Neural cell (in vitro differentiated cells): ENCODE measurements at regions not wholly inside any gene's neighbourhood (a gene's known extent, or its start where the extent isn't known, plus 50 kb on each side); places are given as distances from the start of the nearest gene placed in this dataset.

Source experiments
- H2AFZ ChIP-seq: fragments of 200-600, 300-800 bp; sonication (generic), shearing (Covaris generic); 2 replicates; pipeline ENCODE4 v1.6.0; 2014; ENCODE audit warnings: low read depth, mild to moderate bottlenecking, antibody characterized with exemption, low read length, moderate library complexity
- H3F3A ChIP-seq: fragments of 200-600 bp; shearing (Covaris generic); 2 replicates; pipeline ENCODE4 v1.6.1; 2016; ENCODE audit warnings: mild to moderate bottlenecking, moderate library complexity, mixed read lengths, antibody characterized with exemption, low read length; ENCODE audit not compliant: insufficient read depth, poor library complexity, severe bottlenecking
- H3K27ac ChIP-seq: fragments of 200-600, 300-800 bp; sonication (generic), shearing (Covaris generic); 2 replicates; pipeline ENCODE4 v1.5.1; 2014; ENCODE audit warnings: mild to moderate bottlenecking, low read length, moderate library complexity
- H3K27me3 ChIP-seq: fragments of 300-800, 200-600 bp; sonication (generic), shearing (Covaris generic); 2 replicates; pipeline ENCODE4 v1.6.0; 2014; ENCODE audit warnings: mild to moderate bottlenecking, low read depth, low read length, moderate library complexity; ENCODE audit not compliant: insufficient read depth
- H3K36me3 ChIP-seq: fragments of 300-800, 200-600 bp; sonication (generic), shearing (Covaris generic); 2 replicates; pipeline ENCODE4 v1.5.1; 2014; ENCODE audit warnings: mild to moderate bottlenecking, antibody characterized with exemption, low read length, moderate library complexity; ENCODE audit not compliant: insufficient read depth
- H3K4me2 ChIP-seq: fragments of 300-800, 200-600 bp; sonication (generic), shearing (Covaris generic); 2 replicates; pipeline ENCODE4 v1.6.0; 2014; ENCODE audit warnings: mild to moderate bottlenecking, low read length
- H3K4me3 ChIP-seq: fragments of 300-800, 200-600 bp; sonication (generic), shearing (Covaris generic); 2 replicates; pipeline ENCODE4 v1.5.1; 2014; ENCODE audit warnings: mild to moderate bottlenecking, low read length, moderate library complexity
- H3K79me2 ChIP-seq: fragments of 200-600 bp; shearing (Covaris generic); replicated peaks from 2 replicates; pipeline ENCODE4 v1.6.0; 2014; ENCODE audit warnings: mild to moderate bottlenecking, low read length, moderate library complexity; ENCODE audit not compliant: insufficient read depth
- H3K9ac ChIP-seq: fragments of 300-800, 200-600 bp; sonication (generic), shearing (Covaris generic); 2 replicates; pipeline ENCODE4 v1.6.1; 2016; ENCODE audit warnings: mild to moderate bottlenecking, low read length, mixed read lengths
- H3K9me2 ChIP-seq: fragments of 200-600 bp; shearing (Covaris generic); 2 replicates; pipeline ENCODE4 v1.6.1; 2016; ENCODE audit warnings: mild to moderate bottlenecking, low read length, mixed read lengths; ENCODE audit not compliant: insufficient read depth
- H3K9me3 ChIP-seq: fragments of 200-600, 300-800 bp; sonication (generic), shearing (Covaris generic); 2 replicates; pipeline ENCODE4 v1.6.1; 2016; ENCODE audit warnings: mild to moderate bottlenecking, mixed run types, low read length, moderate library complexity, mixed read lengths
- H4K20me1 ChIP-seq: fragments of 200-600 bp; shearing (Covaris generic); 2 replicates; pipeline ENCODE4 v1.6.1; 2016; ENCODE audit warnings: mild to moderate bottlenecking, mixed run types; ENCODE audit not compliant: insufficient read depth
- EP300 ChIP-seq: fragments of 450-650 bp; conservative IDR thresholded peaks from 2 replicates; pipeline ENCODE4 v1.6.1; 2014; ENCODE audit warnings: antibody characterized with exemption, mild to moderate bottlenecking, moderate library complexity; ENCODE audit not compliant: poor library complexity, severe bottlenecking
- EZH2 ChIP-seq: fragments of 200-600, 300-800 bp; shearing (Covaris generic), sonication (generic); IDR thresholded peaks from 2 replicates; pipeline ENCODE4 v1.6.1; 2014; ENCODE audit warnings: antibody characterized with exemption, low read length, borderline replicate concordance, mild to moderate bottlenecking; ENCODE audit not compliant: insufficient read depth, poor library complexity, severe bottlenecking
- POLR2AphosphoS5 ChIP-seq: IDR thresholded peaks from 2 replicates; pipeline ENCODE4 v1.6.1; 2012
- RAD21 ChIP-seq: fragments of 450-650 bp; conservative IDR thresholded peaks from 2 replicates; pipeline ENCODE4 v1.6.1; 2014; ENCODE audit warnings: antibody characterized with exemption, mild to moderate bottlenecking, moderate library complexity
- SMC3 ChIP-seq: fragments of 450-650 bp; conservative IDR thresholded peaks from 2 replicates; pipeline ENCODE4 v1.6.1; 2014; ENCODE audit warnings: antibody characterized with exemption, mild to moderate bottlenecking, moderate library complexity; ENCODE audit not compliant: poor library complexity
- TAF1 ChIP-seq: IDR thresholded peaks from 2 replicates; pipeline ENCODE4 v1.6.1; 2012; ENCODE audit warnings: low read depth
- TF ChIP-seq, protein P1 (sequence below): fragments of 450-650 bp; IDR thresholded peaks from 2 replicates; pipeline ENCODE4 v1.5.1; 2014; ENCODE audit warnings: antibody characterized with exemption, mild to moderate bottlenecking, moderate library complexity; ENCODE audit not compliant: poor library complexity, severe bottlenecking
- TF ChIP-seq, protein P2 (sequence below): IDR thresholded peaks from 2 replicates; pipeline ENCODE4 v1.6.1; 2012; ENCODE audit warnings: borderline replicate concordance

DNA sequence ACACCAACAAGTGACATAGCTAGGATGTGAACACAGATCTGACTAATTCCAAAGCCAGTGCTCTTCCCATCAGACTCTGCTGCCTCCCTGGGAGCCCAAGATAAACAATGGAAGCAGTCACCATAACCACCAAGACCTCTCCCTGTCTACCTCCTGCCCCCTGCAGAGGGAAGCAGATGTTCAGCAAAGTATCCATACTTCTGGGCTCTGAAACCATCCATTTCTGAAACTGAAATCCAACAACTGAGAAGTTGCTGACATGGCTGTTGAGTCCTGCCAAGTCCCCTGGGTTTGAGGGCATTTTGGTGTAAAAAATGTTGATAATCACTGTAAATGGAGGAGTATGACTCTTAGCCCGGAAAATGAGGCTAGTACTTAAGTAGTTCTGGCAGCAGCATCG lies 102.1 kb downstream of the TYW3 start:
- no peak overlapping the region for H3K4me2 ChIP-seq
- H3K9me2 ChIP-seq: no peaks in the 10 kb centered on the region
- no peaks in the 10 kb centered on the region for H3K79me2 ChIP-seq
- no peak overlapping the region for H2AFZ ChIP-seq
- TF ChIP-seq TAF1 (no peak), EP300 (no peak), EZH2 (no peak), POLR2AphosphoS5 (no peak), RAD21 (no peak), SMC3 (no peak)
- TF ChIP-seq, protein P1, sequence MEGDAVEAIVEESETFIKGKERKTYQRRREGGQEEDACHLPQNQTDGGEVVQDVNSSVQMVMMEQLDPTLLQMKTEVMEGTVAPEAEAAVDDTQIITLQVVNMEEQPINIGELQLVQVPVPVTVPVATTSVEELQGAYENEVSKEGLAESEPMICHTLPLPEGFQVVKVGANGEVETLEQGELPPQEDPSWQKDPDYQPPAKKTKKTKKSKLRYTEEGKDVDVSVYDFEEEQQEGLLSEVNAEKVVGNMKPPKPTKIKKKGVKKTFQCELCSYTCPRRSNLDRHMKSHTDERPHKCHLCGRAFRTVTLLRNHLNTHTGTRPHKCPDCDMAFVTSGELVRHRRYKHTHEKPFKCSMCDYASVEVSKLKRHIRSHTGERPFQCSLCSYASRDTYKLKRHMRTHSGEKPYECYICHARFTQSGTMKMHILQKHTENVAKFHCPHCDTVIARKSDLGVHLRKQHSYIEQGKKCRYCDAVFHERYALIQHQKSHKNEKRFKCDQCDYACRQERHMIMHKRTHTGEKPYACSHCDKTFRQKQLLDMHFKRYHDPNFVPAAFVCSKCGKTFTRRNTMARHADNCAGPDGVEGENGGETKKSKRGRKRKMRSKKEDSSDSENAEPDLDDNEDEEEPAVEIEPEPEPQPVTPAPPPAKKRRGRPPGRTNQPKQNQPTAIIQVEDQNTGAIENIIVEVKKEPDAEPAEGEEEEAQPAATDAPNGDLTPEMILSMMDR: no peak
- TF ChIP-seq, protein P2, sequence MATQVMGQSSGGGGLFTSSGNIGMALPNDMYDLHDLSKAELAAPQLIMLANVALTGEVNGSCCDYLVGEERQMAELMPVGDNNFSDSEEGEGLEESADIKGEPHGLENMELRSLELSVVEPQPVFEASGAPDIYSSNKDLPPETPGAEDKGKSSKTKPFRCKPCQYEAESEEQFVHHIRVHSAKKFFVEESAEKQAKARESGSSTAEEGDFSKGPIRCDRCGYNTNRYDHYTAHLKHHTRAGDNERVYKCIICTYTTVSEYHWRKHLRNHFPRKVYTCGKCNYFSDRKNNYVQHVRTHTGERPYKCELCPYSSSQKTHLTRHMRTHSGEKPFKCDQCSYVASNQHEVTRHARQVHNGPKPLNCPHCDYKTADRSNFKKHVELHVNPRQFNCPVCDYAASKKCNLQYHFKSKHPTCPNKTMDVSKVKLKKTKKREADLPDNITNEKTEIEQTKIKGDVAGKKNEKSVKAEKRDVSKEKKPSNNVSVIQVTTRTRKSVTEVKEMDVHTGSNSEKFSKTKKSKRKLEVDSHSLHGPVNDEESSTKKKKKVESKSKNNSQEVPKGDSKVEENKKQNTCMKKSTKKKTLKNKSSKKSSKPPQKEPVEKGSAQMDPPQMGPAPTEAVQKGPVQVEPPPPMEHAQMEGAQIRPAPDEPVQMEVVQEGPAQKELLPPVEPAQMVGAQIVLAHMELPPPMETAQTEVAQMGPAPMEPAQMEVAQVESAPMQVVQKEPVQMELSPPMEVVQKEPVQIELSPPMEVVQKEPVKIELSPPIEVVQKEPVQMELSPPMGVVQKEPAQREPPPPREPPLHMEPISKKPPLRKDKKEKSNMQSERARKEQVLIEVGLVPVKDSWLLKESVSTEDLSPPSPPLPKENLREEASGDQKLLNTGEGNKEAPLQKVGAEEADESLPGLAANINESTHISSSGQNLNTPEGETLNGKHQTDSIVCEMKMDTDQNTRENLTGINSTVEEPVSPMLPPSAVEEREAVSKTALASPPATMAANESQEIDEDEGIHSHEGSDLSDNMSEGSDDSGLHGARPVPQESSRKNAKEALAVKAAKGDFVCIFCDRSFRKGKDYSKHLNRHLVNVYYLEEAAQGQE: no peak
- no peak overlapping the region for H3K4me3 ChIP-seq
- no peak overlapping the region for H3K9ac ChIP-seq
- H3K27me3 ChIP-seq: no peaks in the 10 kb centered on the region
- no peaks in the 10 kb centered on the region for H3K36me3 ChIP-seq
- H3K9me3 ChIP-seq: no peaks in the 10 kb centered on the region
- no peaks in the 10 kb centered on the region for H3F3A ChIP-seq
- no peak overlapping the region for H3K27ac ChIP-seq
- H4K20me1 ChIP-seq: no peaks in the 10 kb centered on the region

DNA sequence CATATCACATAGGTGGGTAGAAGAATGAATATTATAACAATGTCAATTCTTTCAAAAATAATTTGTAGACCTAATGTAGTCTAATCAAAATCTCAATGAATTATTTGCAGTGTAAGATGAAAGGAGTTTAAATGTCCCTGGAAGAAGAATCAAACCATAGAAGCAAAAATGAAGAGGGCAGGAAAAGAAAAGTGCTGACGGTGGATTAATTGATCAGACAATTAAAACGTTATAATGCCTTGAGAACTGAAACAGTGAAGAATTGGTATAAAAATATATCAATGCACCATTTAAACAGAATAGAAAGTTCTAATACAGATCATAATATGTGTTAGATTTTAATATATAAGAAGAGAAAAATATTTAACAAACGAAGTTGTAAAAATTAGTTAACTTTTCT lies 109.8 kb downstream of the TYW3 start:
- Histone ChIP-seq H3K9ac (no peak overlapping the region), H3K27ac (no peak overlapping the region), H3K36me3 (no peaks in the 10 kb centered on the region), H2AFZ (no peak overlapping the region), H3K9me2 (no peaks in the 10 kb centered on the region), H3F3A (no peaks in the 10 kb centered on the region), H3K4me3 (no peak overlapping the region), H3K9me3 (no peaks in the 10 kb centered on the region), H3K4me2 (no peak overlapping the region), H3K27me3 (no peaks in the 10 kb centered on the region), H4K20me1 (no peaks in the 10 kb centered on the region), H3K79me2 (no peaks in the 10 kb centered on the region)
- TF ChIP-seq EP300: no peak
- TF ChIP-seq POLR2AphosphoS5: no peak
- TF ChIP-seq RAD21: no peak

DNA sequence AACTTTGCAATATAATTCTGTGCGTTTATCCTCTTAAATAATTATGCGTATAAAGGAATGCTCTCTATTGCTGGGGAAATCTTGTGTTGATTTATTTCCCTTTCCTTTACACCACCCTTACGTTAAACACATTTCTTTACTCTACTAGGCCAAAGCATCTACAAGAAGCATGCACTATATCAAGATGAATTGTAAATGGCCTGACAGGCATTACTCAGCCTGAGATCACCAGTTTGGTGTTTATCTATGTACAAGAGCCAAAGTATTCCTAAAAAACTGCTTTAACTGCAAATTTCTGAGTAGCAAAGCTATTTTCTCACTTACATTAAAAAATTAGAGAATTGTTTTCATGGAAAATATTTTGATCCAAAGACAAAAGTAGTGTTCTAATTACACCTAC lies 114.8 kb downstream of the TYW3 start:
- no peaks in the 10 kb centered on the region for H3K9me2 ChIP-seq
- H3K9me3 ChIP-seq: no peaks in the 10 kb centered on the region
- H3K79me2 ChIP-seq: no peaks in the 10 kb centered on the region
- H3K4me3 ChIP-seq: no peak overlapping the region
- TF ChIP-seq, protein P2: no peak
- H3F3A ChIP-seq: no peaks in the 10 kb centered on the region
- no peak overlapping the region for H3K27ac ChIP-seq
- H4K20me1 ChIP-seq: no peaks in the 10 kb centered on the region
- H3K4me2 ChIP-seq: no peak overlapping the region
- no peak overlapping the region for H2AFZ ChIP-seq
- no peaks in the 10 kb centered on the region for H3K36me3 ChIP-seq
- no peaks in the 10 kb centered on the region for H3K27me3 ChIP-seq
- no peak overlapping the region for H3K9ac ChIP-seq
